H1 (cell line): ENCODE measurements at regions not wholly inside any gene's neighbourhood (a gene's known extent, or its start where the extent isn't known, plus 50 kb on each side); places are given as distances from the start of the nearest gene placed in this dataset.

Source experiments
- CTCF ChIP-seq, 3 experiments: IDR thresholded peaks; 1 replicate in 2 of 3; 2 replicates in 1 of 3; pipeline versions ENCODE4 v1.5.1 to v1.6.1; 2011; ENCODE audit warnings: low read length in 3 of 3, mild to moderate bottlenecking in 3 of 3, inconsistent platforms in 2 of 3, low read depth in 1 of 3, moderate library complexity in 1 of 3; ENCODE audit not compliant: insufficient read depth in 1 of 3; ENCODE audit errors: control extremely low read depth in 1 of 3
- GABPA ChIP-seq: IDR thresholded peaks from 2 replicates; pipeline ENCODE4 v1.6.1; 2011; ENCODE audit warnings: mild to moderate bottlenecking, low read length, moderate library complexity, borderline replicate concordance; ENCODE audit not compliant: insufficient read depth

GRCh38 chr2:177053716-177054115 is 158.9 kb upstream of the HNRNPA3 start:
- TF ChIP-seq GABPA (no peak), CTCF (IDR thresholded peaks at IDR 0.05; ENCODE audit: control extremely low read depth in 1 of 3, insufficient read depth in 1 of 3, low read depth in 1 of 3, low read length in 3 of 3) (no peak)
